ENCODE measurements at regions not wholly inside any gene's neighbourhood (a gene's known extent, or its start where the extent isn't known, plus 50 kb on each side); places are given as distances from the start of the nearest gene placed in this dataset.

DNA sequence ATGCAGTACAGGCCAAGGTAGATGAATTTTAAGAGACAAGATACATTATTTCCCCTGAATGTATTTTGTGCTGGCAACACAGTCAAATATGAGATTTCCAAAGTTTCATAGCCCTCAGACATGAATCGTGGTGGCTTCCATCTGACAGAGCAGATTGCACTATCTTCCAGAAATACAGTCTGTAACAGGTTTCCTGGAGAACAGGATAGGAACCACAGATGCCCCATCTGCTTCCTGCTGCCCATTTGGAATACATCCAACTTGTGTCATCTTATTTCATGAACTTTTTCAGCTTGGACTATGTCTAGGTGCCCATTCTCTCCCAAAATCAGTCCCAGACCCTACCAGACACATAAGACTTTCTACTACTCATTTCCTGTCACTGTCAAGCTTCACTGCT is 426.0 kb downstream of the KIF16B start:
- Histone ChIP-seq H3K4me2 (ENCODE audit: low read length, poor library complexity, severe bottlenecking) (no peak overlapping the region), H3K4ac (ENCODE audit: low read depth in 1 of 2, low read length in 2 of 2) (no peak overlapping the region), H2BK12ac (ENCODE audit: low read length in 2 of 2) (no peak overlapping the region), H2AFZ (ENCODE audit: low read depth, low read length) (no peak overlapping the region), H3K27me3 (ENCODE audit: control insufficient read depth in 1 of 2, insufficient read depth in 1 of 2, low read length in 2 of 2) (no peaks in the 10 kb centered on the region), H3K14ac (ENCODE audit: low read length in 2 of 2) (no peak overlapping the region), H3K79me1 (replicated peaks; ENCODE audit: low read length, poor library complexity, severe bottlenecking) (no peaks in the 10 kb centered on the region), H2AK5ac (ENCODE audit: low read length, severe bottlenecking) (no peak overlapping the region), H3K4me1 (ENCODE audit: control insufficient read depth, insufficient read depth, low read depth, low read length) (no peaks in the 10 kb centered on the region), H3K36me3 (ENCODE audit: control insufficient read depth in 1 of 2, insufficient read depth in 2 of 2, low read depth in 1 of 2, low read length in 2 of 2) (no peaks in the 10 kb centered on the region), H3K18ac (ENCODE audit: low read depth in 1 of 2, low read length in 2 of 2) (no peak overlapping the region), H3K27ac (ENCODE audit: low read length, poor library complexity, severe bottlenecking) (no peak overlapping the region), H3K9ac (ENCODE audit: low read length) (no peak overlapping the region), H2BK5ac (ENCODE audit: low read depth, low read length, poor library complexity, severe bottlenecking) (no peak overlapping the region), H3K4me3 (ENCODE audit: insufficient read depth in 1 of 2, low read depth in 1 of 2, low read length in 2 of 2) (no peak overlapping the region), H3K9me3 (ENCODE audit: control insufficient read depth, low read length) (peaks cover 17% of the 10 kb centered on the region), H4K91ac (ENCODE audit: low read length) (no peak overlapping the region), H2BK120ac (ENCODE audit: low read depth, low read length) (no peak overlapping the region), H4K8ac (ENCODE audit: low read length) (no peak overlapping the region), H2BK15ac (ENCODE audit: low read depth, poor library complexity, severe bottlenecking) (no peak overlapping the region), H3K23ac (ENCODE audit: low read length in 2 of 2) (no peak overlapping the region)
- 26% methylated on average over 1 of the region's 1 CpG for WGBS
- DNase-seq: no peak

GRCh38 chr20:16145919-16146318 is 427.3 kb downstream of the KIF16B start:
- no peak overlapping the region for H2AK5ac ChIP-seq (ENCODE audit: low read length, severe bottlenecking)
- peaks cover 12% of the 10 kb centered on the region for H3K9me3 ChIP-seq (ENCODE audit: control insufficient read depth, low read length)
- H2BK120ac ChIP-seq (ENCODE audit: low read depth, low read length): no peak overlapping the region
- no peaks in the 10 kb centered on the region for H3K79me1 ChIP-seq (replicated peaks; ENCODE audit: low read length, poor library complexity, severe bottlenecking)
- no peak overlapping the region for H2BK12ac ChIP-seq (ENCODE audit: low read length in 2 of 2)
- no peaks in the 10 kb centered on the region for H3K27me3 ChIP-seq (ENCODE audit: control insufficient read depth in 1 of 2, insufficient read depth in 1 of 2, low read length in 2 of 2)
- H3K4me3 ChIP-seq (ENCODE audit: insufficient read depth in 1 of 2, low read depth in 1 of 2, low read length in 2 of 2): no peak overlapping the region
- H3K14ac ChIP-seq (ENCODE audit: low read length in 2 of 2): no peak overlapping the region
- no peak overlapping the region for H3K18ac ChIP-seq (ENCODE audit: low read depth in 1 of 2, low read length in 2 of 2)
- WGBS: 86% methylated on average over 1 of the region's 1 CpG
- no peak overlapping the region for H4K91ac ChIP-seq (ENCODE audit: low read length)
- H2BK15ac ChIP-seq (ENCODE audit: low read depth, poor library complexity, severe bottlenecking): no peak overlapping the region
- no peak overlapping the region for H3K27ac ChIP-seq (ENCODE audit: low read length, poor library complexity, severe bottlenecking)
- H2BK5ac ChIP-seq (ENCODE audit: low read depth, low read length, poor library complexity, severe bottlenecking): no peak overlapping the region
- no peak overlapping the region for H4K8ac ChIP-seq (ENCODE audit: low read length)
- no peaks in the 10 kb centered on the region for H3K36me3 ChIP-seq (ENCODE audit: control insufficient read depth in 1 of 2, insufficient read depth in 2 of 2, low read depth in 1 of 2, low read length in 2 of 2)
- H3K4ac ChIP-seq (ENCODE audit: low read depth in 1 of 2, low read length in 2 of 2): no peak overlapping the region
- H3K9ac ChIP-seq (ENCODE audit: low read length): no peak overlapping the region
- DNase-seq: no peak
- no peak overlapping the region for H3K23ac ChIP-seq (ENCODE audit: low read length in 2 of 2)
- H3K4me2 ChIP-seq (ENCODE audit: low read length, poor library complexity, severe bottlenecking): no peak overlapping the region
- no peak overlapping the region for H2AFZ ChIP-seq (ENCODE audit: low read depth, low read length)
- no peaks in the 10 kb centered on the region for H3K4me1 ChIP-seq (ENCODE audit: control insufficient read depth, insufficient read depth, low read depth, low read length)

GRCh38 chr20:16143596-16143995 is 429.7 kb downstream of the KIF16B start:
- WGBS: 75% methylated on average over 1 of the region's 1 CpG
- Histone ChIP-seq H3K14ac (ENCODE audit: low read length in 2 of 2) (no peak overlapping the region), H2AFZ (ENCODE audit: low read depth, low read length) (no peak overlapping the region), H3K79me1 (replicated peaks; ENCODE audit: low read length, poor library complexity, severe bottlenecking) (no peaks in the 10 kb centered on the region), H3K23ac (ENCODE audit: low read length in 2 of 2) (no peak overlapping the region), H2BK120ac (ENCODE audit: low read depth, low read length) (no peak overlapping the region), H2BK12ac (ENCODE audit: low read length in 2 of 2) (no peak overlapping the region), H3K36me3 (ENCODE audit: control insufficient read depth in 1 of 2, insufficient read depth in 2 of 2, low read depth in 1 of 2, low read length in 2 of 2) (no peaks in the 10 kb centered on the region), H3K9ac (ENCODE audit: low read length) (no peak overlapping the region), H3K18ac (ENCODE audit: low read depth in 1 of 2, low read length in 2 of 2) (no peak overlapping the region), H2AK5ac (ENCODE audit: low read length, severe bottlenecking) (no peak overlapping the region), H3K4me2 (ENCODE audit: low read length, poor library complexity, severe bottlenecking) (no peak overlapping the region), H3K9me3 (ENCODE audit: control insufficient read depth, low read length) (peaks cover 7% of the 10 kb centered on the region), H3K4me3 (ENCODE audit: insufficient read depth in 1 of 2, low read depth in 1 of 2, low read length in 2 of 2) (no peak overlapping the region), H3K27me3 (ENCODE audit: control insufficient read depth in 1 of 2, insufficient read depth in 1 of 2, low read length in 2 of 2) (no peaks in the 10 kb centered on the region), H2BK15ac (ENCODE audit: low read depth, poor library complexity, severe bottlenecking) (no peak overlapping the region), H4K8ac (ENCODE audit: low read length) (no peak overlapping the region), H3K4me1 (ENCODE audit: control insufficient read depth, insufficient read depth, low read depth, low read length) (no peaks in the 10 kb centered on the region), H2BK5ac (ENCODE audit: low read depth, low read length, poor library complexity, severe bottlenecking) (no peak overlapping the region), H4K91ac (ENCODE audit: low read length) (no peak overlapping the region), H3K27ac (ENCODE audit: low read length, poor library complexity, severe bottlenecking) (no peak overlapping the region), H3K4ac (ENCODE audit: low read depth in 1 of 2, low read length in 2 of 2) (no peak overlapping the region)
- DNase-seq: no peak

DNA sequence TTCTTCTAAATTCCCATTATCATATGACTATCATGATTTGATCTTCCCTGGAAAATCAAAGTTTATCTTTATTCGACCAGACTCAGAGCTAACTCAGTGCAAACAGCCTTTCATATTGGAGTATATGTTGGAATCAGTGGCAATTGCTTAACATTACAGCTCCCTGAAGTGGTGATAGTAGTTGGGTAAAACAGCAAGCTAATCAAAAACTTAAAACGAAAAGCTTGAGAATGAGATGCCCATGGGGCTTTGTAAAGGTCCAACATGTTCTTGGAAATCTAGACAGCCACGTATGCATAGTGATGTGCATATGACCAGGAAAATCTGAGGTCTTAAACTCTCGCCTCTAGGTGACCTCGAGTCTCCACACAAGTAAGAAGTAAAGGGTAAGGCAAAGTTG is 437.6 kb downstream of the KIF16B start:
- no peak overlapping the region for H2BK12ac ChIP-seq (ENCODE audit: low read length in 2 of 2)
- no peak overlapping the region for H2BK120ac ChIP-seq (ENCODE audit: low read depth, low read length)
- no peak overlapping the region for H4K91ac ChIP-seq (ENCODE audit: low read length)
- 55% methylated on average over 4 of the region's 5 CpGs for WGBS
- peaks cover 8% of the 10 kb centered on the region for H3K9me3 ChIP-seq (ENCODE audit: control insufficient read depth, low read length)
- H3K79me1 ChIP-seq (replicated peaks; ENCODE audit: low read length, poor library complexity, severe bottlenecking): no peaks in the 10 kb centered on the region
- H3K14ac ChIP-seq (ENCODE audit: low read length in 2 of 2): no peak overlapping the region
- no peak overlapping the region for H3K4ac ChIP-seq (ENCODE audit: low read depth in 1 of 2, low read length in 2 of 2)
- no peak overlapping the region for H2AK5ac ChIP-seq (ENCODE audit: low read length, severe bottlenecking)
- no peak overlapping the region for H4K8ac ChIP-seq (ENCODE audit: low read length)
- no peaks in the 10 kb centered on the region for H3K36me3 ChIP-seq (ENCODE audit: control insufficient read depth in 1 of 2, insufficient read depth in 2 of 2, low read depth in 1 of 2, low read length in 2 of 2)
- DNase-seq: no peak
- H3K4me3 ChIP-seq (ENCODE audit: insufficient read depth in 1 of 2, low read depth in 1 of 2, low read length in 2 of 2): no peak overlapping the region
- no peak overlapping the region for H3K18ac ChIP-seq (ENCODE audit: low read depth in 1 of 2, low read length in 2 of 2)
- no peak overlapping the region for H2BK5ac ChIP-seq (ENCODE audit: low read depth, low read length, poor library complexity, severe bottlenecking)
- H3K27me3 ChIP-seq (ENCODE audit: control insufficient read depth in 1 of 2, insufficient read depth in 1 of 2, low read length in 2 of 2): no peaks in the 10 kb centered on the region
- no peak overlapping the region for H3K4me2 ChIP-seq (ENCODE audit: low read length, poor library complexity, severe bottlenecking)
- H3K27ac ChIP-seq (ENCODE audit: low read length, poor library complexity, severe bottlenecking): no peak overlapping the region
- H2AFZ ChIP-seq (ENCODE audit: low read depth, low read length): no peak overlapping the region
- no peak overlapping the region for H2BK15ac ChIP-seq (ENCODE audit: low read depth, poor library complexity, severe bottlenecking)
- H3K23ac ChIP-seq (ENCODE audit: low read length in 2 of 2): no peak overlapping the region
- no peak overlapping the region for H3K9ac ChIP-seq (ENCODE audit: low read length)
- no peaks in the 10 kb centered on the region for H3K4me1 ChIP-seq (ENCODE audit: control insufficient read depth, insufficient read depth, low read depth, low read length)

Measured in mesenchymal stem cell (in vitro differentiated cells and primary cell).